HG03521 (cell line): ENCODE measurements at regions not wholly inside any gene's neighbourhood (a gene's known extent, or its start where the extent isn't known, plus 50 kb on each side); places are given as distances from the start of the nearest gene placed in this dataset.

Experiments
- ATAC-seq: cut with Tn5 transposase; IDR thresholded peaks from one replicate; pipeline ENCODE4 v1.9.1; 2021; ENCODE audit warnings: mild to moderate bottlenecking, moderate library complexity; ENCODE audit not compliant: unreplicated experiment

- no peak for ATAC-seq
Observed at GRCh38 chr6:37105148-37106050, 64.6 kb upstream of the PIM1 start.

- no peak for ATAC-seq
Observed at GRCh38 chr6:37106051-37106363, 63.9 kb upstream of the PIM1 start.

GRCh38 chr6:37106554-37106953 is 63.4 kb upstream of the PIM1 start:
- ATAC-seq, result no peak

GRCh38 chr6:37106982-37107491 is 62.9 kb upstream of the PIM1 start:
- no peak for ATAC-seq

GRCh38 chr6:37109714-37110499 is 60.0 kb upstream of the PIM1 start:
- ATAC-seq, result no peak

- no peak for ATAC-seq
Observed at GRCh38 chr6:37110500-37111461, 59.2 kb upstream of the PIM1 start.

- no peak for ATAC-seq
Observed at GRCh38 chr6:37113976-37114375, 56.0 kb upstream of the PIM1 start.

- no peak for ATAC-seq
Observed at GRCh38 chr6:37114612-37115011, 55.3 kb upstream of the PIM1 start.

GRCh38 chr6:37115236-37115895 is 54.6 kb upstream of the PIM1 start:
- no peak for ATAC-seq

- no peak for ATAC-seq
Observed at GRCh38 chr6:37116326-37116725, 53.6 kb upstream of the PIM1 start.

- ATAC-seq, result no peak
Observed at GRCh38 chr6:37119387-37119886, 50.5 kb upstream of the PIM1 start.
